ENCODE measurements at regions not wholly inside any gene's neighbourhood (a gene's known extent, or its start where the extent isn't known, plus 50 kb on each side); places are given as distances from the start of the nearest gene placed in this dataset.

DNA sequence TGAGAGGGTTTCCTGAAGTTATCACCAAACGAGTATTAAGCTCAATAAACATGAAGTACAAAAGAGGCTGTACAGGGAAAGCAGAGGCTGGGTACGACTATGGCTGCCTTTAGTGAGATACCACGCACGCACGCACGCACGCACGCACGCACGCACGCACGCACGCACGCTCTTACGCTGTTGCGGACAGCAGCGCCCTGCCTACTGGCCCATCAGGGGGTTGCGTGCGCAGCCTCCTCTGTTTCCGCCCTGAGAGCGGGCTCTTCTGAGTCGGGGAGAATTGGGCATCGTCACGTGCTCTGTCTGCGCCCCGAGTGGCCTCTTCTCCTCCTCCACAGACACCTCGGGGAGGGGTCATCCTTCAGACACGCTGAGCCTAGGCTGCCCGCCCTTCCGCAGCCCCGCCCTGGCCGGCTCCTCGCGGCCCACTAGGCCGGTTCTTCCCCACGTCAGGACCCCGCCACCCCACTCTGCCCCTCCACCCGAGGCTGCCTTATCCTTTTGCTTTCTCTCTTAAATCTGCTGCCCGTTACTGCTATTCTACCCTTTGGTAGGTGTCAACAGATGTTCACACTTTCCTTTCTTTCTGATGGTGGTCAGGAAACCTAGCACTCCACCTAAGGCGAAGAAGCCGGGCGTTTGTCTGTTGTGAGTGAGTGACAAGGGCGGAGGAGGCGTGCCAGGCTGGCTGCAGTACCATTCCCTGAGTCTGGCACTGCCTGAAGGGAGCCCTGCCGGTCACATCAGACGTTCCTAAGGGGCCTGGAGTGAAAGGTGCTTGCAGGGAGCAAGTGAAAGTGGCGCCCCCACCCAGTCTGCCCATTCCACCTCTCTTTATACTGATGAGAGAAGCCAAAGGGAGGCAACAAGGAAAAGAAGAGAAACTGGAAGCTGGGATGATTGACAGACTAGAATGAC is 300.4 kb upstream of the B3GAT1 start:
- no peak for DNase-seq

DNA sequence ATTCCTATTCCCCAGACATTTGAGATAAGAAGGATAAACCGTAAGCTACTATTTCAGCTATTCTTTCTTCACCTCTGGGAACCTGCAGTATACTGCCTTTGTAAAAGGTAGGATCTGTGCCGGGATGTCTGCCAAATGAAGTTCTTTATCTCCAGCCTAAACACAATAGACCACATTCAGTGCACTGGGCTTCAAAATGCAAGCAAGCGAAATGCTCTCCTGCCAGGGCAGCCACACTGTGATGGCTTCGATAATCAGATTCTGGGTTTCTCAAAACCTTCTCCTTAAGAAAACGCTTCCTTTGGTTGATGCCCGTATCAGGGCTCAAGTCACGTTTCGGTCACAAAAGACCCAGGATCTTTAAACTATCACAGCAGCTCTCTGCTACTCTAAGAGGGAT is 299.5 kb upstream of the B3GAT1 start:
- DNase-seq: no peak
- TF ChIP-seq, protein P1, sequence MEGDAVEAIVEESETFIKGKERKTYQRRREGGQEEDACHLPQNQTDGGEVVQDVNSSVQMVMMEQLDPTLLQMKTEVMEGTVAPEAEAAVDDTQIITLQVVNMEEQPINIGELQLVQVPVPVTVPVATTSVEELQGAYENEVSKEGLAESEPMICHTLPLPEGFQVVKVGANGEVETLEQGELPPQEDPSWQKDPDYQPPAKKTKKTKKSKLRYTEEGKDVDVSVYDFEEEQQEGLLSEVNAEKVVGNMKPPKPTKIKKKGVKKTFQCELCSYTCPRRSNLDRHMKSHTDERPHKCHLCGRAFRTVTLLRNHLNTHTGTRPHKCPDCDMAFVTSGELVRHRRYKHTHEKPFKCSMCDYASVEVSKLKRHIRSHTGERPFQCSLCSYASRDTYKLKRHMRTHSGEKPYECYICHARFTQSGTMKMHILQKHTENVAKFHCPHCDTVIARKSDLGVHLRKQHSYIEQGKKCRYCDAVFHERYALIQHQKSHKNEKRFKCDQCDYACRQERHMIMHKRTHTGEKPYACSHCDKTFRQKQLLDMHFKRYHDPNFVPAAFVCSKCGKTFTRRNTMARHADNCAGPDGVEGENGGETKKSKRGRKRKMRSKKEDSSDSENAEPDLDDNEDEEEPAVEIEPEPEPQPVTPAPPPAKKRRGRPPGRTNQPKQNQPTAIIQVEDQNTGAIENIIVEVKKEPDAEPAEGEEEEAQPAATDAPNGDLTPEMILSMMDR (IDR thresholded peaks at IDR 0.05): no peak
- no peak for TF ChIP-seq POLR2A (IDR thresholded peaks at IDR 0.05)
- no peaks in the 10 kb centered on the region for H3K4me1 ChIP-seq
- H3K4me3 ChIP-seq (replicated peaks in 1 of 3): no peak overlapping the region
- H3K27ac ChIP-seq: no peak overlapping the region
- no peaks in the 10 kb centered on the region for H3K9me3 ChIP-seq
- H3K27me3 ChIP-seq: no peaks in the 10 kb centered on the region
- H3K36me3 ChIP-seq: no peaks in the 10 kb centered on the region
- 75 to 80% methylated on average over 8 of the region's 8 CpGs for WGBS, 2 donors
- intact Hi-C loops (cut with DNase I): no loop called here

More for the DNA sequence above, 300.4 kb upstream of the B3GAT1 start:
- H3K4me3 ChIP-seq (replicated peaks in 1 of 3): no peak overlapping the region
- intact Hi-C loops (cut with DNase I): no loop called here
- no peaks in the 10 kb centered on the region for H3K4me1 ChIP-seq
- H3K27ac ChIP-seq: no peak overlapping the region
- H3K36me3 ChIP-seq: no peaks in the 10 kb centered on the region
- WGBS, 2 donors: 93% methylated on average over 47 of the region's 47 CpGs
- TF ChIP-seq, protein P1 (IDR thresholded peaks at IDR 0.05): no peak
- no peak for TF ChIP-seq POLR2A (IDR thresholded peaks at IDR 0.05)
- H3K27me3 ChIP-seq: no peaks in the 10 kb centered on the region
- no peaks in the 10 kb centered on the region for H3K9me3 ChIP-seq

- WGBS, 2 donors: 82 to 86% methylated on average over 4 of the region's 4 CpGs
- TF ChIP-seq, protein P1 (IDR thresholded peaks at IDR 0.05): no peak
- TF ChIP-seq POLR2A (IDR thresholded peaks at IDR 0.05): no peak
- no peaks in the 10 kb centered on the region for H3K9me3 ChIP-seq
- intact Hi-C loops (cut with DNase I): no loop called here
- no peaks in the 10 kb centered on the region for H3K4me1 ChIP-seq
- DNase-seq: no peak
- no peak overlapping the region for H3K4me3 ChIP-seq (replicated peaks in 1 of 3)
- H3K36me3 ChIP-seq: no peaks in the 10 kb centered on the region
- no peaks in the 10 kb centered on the region for H3K27me3 ChIP-seq
- no peak overlapping the region for H3K27ac ChIP-seq
Observed at GRCh38 chr11:134710861-134711407, 298.9 kb upstream of the B3GAT1 start.

DNA sequence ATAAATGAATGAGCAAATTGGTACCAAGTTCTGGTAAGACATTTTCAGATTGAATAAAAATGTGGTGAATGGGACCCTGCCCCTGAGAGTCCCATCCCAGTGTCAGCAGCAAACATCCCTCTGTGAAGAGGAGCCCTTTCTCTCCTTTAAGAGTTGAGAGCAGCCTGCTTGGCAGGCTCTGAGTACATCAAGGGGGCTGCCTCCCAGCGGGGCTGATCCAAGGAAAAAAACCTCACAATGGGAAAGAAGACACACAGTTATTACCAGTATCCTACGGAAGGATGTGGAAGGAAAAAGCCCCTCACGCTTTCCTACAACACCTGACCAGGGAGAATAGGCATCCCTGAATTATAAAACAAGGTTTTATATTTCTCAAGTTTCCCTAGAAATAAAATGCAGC is 293.8 kb upstream of the B3GAT1 start:
- no peak overlapping the region for H3K4me3 ChIP-seq (replicated peaks in 1 of 3)
- H3K4me1 ChIP-seq: no peaks in the 10 kb centered on the region
- TF ChIP-seq, protein P1 (IDR thresholded peaks at IDR 0.05): no peak
- TF ChIP-seq POLR2A (IDR thresholded peaks at IDR 0.05): no peak
- WGBS, 2 donors: 61 to 66% methylated on average over 3 of the region's 3 CpGs
- intact Hi-C loops (cut with DNase I): no loop called here
- H3K9me3 ChIP-seq: no peaks in the 10 kb centered on the region
- no peaks in the 10 kb centered on the region for H3K27me3 ChIP-seq
- DNase-seq: no peak
- no peak overlapping the region for H3K27ac ChIP-seq
- no peaks in the 10 kb centered on the region for H3K36me3 ChIP-seq

DNA sequence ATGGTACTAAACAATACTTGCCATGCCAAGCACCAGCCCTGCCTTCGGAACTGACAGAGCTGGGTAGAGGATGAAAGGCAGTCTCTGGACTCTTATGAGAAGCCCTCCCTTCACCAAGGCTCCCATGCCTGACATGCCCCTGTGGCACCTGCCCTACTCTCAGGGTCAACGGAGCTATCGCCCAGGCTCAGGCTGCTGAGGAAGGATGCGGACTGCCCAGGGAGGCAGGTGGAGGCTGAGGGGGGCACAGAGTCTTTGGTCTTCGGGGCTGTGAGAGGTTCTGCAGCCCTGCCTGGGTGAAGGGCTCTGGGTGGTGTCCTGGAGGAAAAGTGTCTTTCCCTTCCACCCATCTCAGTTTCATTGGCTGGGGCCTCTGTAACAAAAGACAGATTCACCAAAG is 290.8 kb upstream of the B3GAT1 start:
- Histone ChIP-seq H3K36me3 (no peaks in the 10 kb centered on the region), H3K4me3 (replicated peaks in 1 of 3) (no peak overlapping the region), H3K9me3 (no peaks in the 10 kb centered on the region), H3K27me3 (no peaks in the 10 kb centered on the region), H3K27ac (no peak overlapping the region), H3K4me1 (no peaks in the 10 kb centered on the region)
- intact Hi-C loops (cut with DNase I): no loop called here
- DNase-seq: no peak
- WGBS, 2 donors: 88 to 91% methylated on average over 5 of the region's 5 CpGs
- no peak for TF ChIP-seq POLR2A (IDR thresholded peaks at IDR 0.05)
- TF ChIP-seq, protein P1 (IDR thresholded peaks at IDR 0.05): no peak

All from thyroid gland (tissue), 4 donors.